NCI-H510A (cell line): ENCODE measurements at regions not wholly inside any gene's neighbourhood (a gene's known extent, or its start where the extent isn't known, plus 50 kb on each side); places are given as distances from the start of the nearest gene placed in this dataset.

Experiments used
- DNase-seq: peaks from one replicate; lab custom pipeline; 2025; lab: John Stamatoyannopoulos, UW

- DNase-seq = no peak
Measured at GRCh38 chr4:71275004-71275403, 63.8 kb upstream of the SLC4A4 start.

- DNase-seq = no peak
Measured at GRCh38 chr4:71275570-71275969, 63.2 kb upstream of the SLC4A4 start.

- DNase-seq = no peak
Measured at GRCh38 chr4:71277353-71277752, 61.5 kb upstream of the SLC4A4 start.

- no peak for DNase-seq
Measured at GRCh38 chr4:71283642-71284257, 55.1 kb upstream of the SLC4A4 start.

- no peak for DNase-seq
Measured at GRCh38 chr4:71287305-71287704, 51.5 kb upstream of the SLC4A4 start.

- DNase-seq = no peak
Measured at GRCh38 chr4:71288875-71289274, 49.9 kb upstream of the SLC4A4 start.
